Smooth muscle cell (in vitro differentiated cells): ENCODE measurements at regions not wholly inside any gene's neighbourhood (a gene's known extent, or its start where the extent isn't known, plus 50 kb on each side); places are given as distances from the start of the nearest gene placed in this dataset.

Experiments
- DNase-seq: peaks from one replicate; lab custom pipeline; 2025; ENCODE audit not compliant: unreplicated experiment; lab: John Stamatoyannopoulos, UW
- H2AFZ ChIP-seq: fragments of 200-600 bp; sonication (generic); 2 replicates; pipeline ENCODE4 v1.6.0; 2016; ENCODE audit warnings: antibody characterized with exemption, low read depth, mild to moderate bottlenecking
- H3F3A ChIP-seq: fragments of 200-600 bp; sonication (generic); 2 replicates; pipeline ENCODE4 v1.6.0; 2017; ENCODE audit warnings: antibody characterized with exemption, low read depth
- H3K27ac ChIP-seq: fragments of 200-600 bp; sonication (generic); 2 replicates; pipeline ENCODE4 v1.5.1; 2016; ENCODE audit warnings: low read depth, mild to moderate bottlenecking
- H3K27me3 ChIP-seq: fragments of 200-600 bp; sonication (generic); 2 replicates; pipeline ENCODE4 v1.6.1; 2016; ENCODE audit warnings: low read depth, mild to moderate bottlenecking
- H3K36me3 ChIP-seq: fragments of 200-600 bp; sonication (generic); 2 replicates; pipeline ENCODE4 v1.5.1; 2016; ENCODE audit warnings: low read depth
- H3K4me1 ChIP-seq: fragments of 200-600 bp; sonication (generic); 2 replicates; pipeline ENCODE4 v1.5.1; 2016; ENCODE audit warnings: low read depth
- H3K4me2 ChIP-seq: fragments of 200-600 bp; sonication (generic); 2 replicates; pipeline ENCODE4 v1.6.0; 2016; ENCODE audit warnings: mild to moderate bottlenecking
- H3K4me3 ChIP-seq: fragments of 200-600 bp; sonication (generic); 2 replicates; pipeline ENCODE4 v1.5.1; 2016; ENCODE audit warnings: mild to moderate bottlenecking
- H3K79me2 ChIP-seq: fragments of 200-600 bp; sonication (generic); 2 replicates; pipeline ENCODE4 v1.6.0; 2016; ENCODE audit warnings: low read depth, mild to moderate bottlenecking
- H3K9ac ChIP-seq: fragments of 200-600 bp; sonication (generic); 2 replicates; pipeline ENCODE4 v1.6.0; 2016; ENCODE audit warnings: low read depth
- H3K9me3 ChIP-seq: fragments of 200-600 bp; sonication (generic); replicated peaks from 2 replicates; pipeline ENCODE4 v1.5.1; 2016; ENCODE audit warnings: low read depth
- H4K20me1 ChIP-seq: fragments of 200-600 bp; sonication (generic); 2 replicates; pipeline ENCODE4 v1.6.0; 2016; ENCODE audit warnings: low read depth
- CTCF ChIP-seq: fragments of 200-600 bp; sonication (generic); IDR thresholded peaks from 2 replicates; pipeline ENCODE4 v1.5.1; 2017; ENCODE audit warnings: borderline replicate concordance, mild to moderate bottlenecking, antibody characterized with exemption; ENCODE audit not compliant: insufficient read depth, poor library complexity, severe bottlenecking
- WGBS: methylation state at CpG from one replicate; pipeline ENCODE4 v1.1.7; 2016; ENCODE audit warnings: low lambda C conversion rate; 5-methylcytosine and 5-hydroxymethylcytosine counted together

- Histone ChIP-seq H3K4me3 (no peak overlapping the region), H3K9ac (no peak overlapping the region), H3K27ac (no peak overlapping the region), H3K79me2 (no peaks in the 10 kb centered on the region), H2AFZ (no peak overlapping the region), H3K4me2 (no peak overlapping the region), H3F3A (no peaks in the 10 kb centered on the region), H3K4me1 (no peaks in the 10 kb centered on the region), H3K27me3 (no peaks in the 10 kb centered on the region), H3K9me3 (no peaks in the 10 kb centered on the region), H3K36me3 (no peaks in the 10 kb centered on the region), H4K20me1 (no peaks in the 10 kb centered on the region)
- DNase-seq = no peak
- TF ChIP-seq CTCF = no peak
- WGBS = 59% methylated on average over 3 of the region's 3 CpGs
Observed at GRCh38 chrX:25851141-25851540, 287.0 kb upstream of the MAGEB18 start.

DNA sequence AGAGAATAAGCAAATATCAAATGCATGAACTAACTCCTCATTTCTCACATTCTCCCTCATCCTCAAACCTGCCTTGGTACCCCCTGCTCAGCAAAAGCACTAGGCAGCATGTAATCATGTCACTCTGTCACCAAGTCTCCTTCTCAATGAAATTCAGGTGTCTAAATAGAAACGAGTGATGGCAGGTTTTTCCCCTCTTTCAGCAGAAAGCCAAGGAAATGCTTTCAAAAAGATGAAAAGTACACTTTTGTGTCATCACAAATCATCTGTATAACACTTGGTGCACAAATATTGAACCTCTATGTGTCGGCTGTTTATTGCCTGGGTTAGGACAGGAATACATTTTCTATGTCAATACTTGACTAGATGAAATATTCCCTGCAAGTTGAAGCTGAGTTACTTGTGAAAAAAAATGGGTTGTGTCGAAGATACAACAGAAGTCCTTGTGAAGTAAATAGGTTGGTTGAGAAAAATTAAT is 285.1 kb upstream of the MAGEB18 start:
- WGBS = 64% methylated on average over 3 of the region's 3 CpGs
- Histone ChIP-seq H3K36me3 (no peaks in the 10 kb centered on the region), H3K4me3 (no peak overlapping the region), H3K4me1 (no peaks in the 10 kb centered on the region), H3K79me2 (no peaks in the 10 kb centered on the region), H3K9ac (no peak overlapping the region), H3K27ac (no peak overlapping the region), H3K27me3 (no peaks in the 10 kb centered on the region), H2AFZ (no peak overlapping the region), H3F3A (no peaks in the 10 kb centered on the region), H3K4me2 (no peak overlapping the region), H4K20me1 (no peaks in the 10 kb centered on the region), H3K9me3 (no peaks in the 10 kb centered on the region)
- no peak for TF ChIP-seq CTCF
- DNase-seq = no peak

GRCh38 chrX:25858273-25858880 is 279.8 kb upstream of the MAGEB18 start:
- Histone ChIP-seq H3K36me3 (no peaks in the 10 kb centered on the region), H3K9ac (no peak overlapping the region), H3K27me3 (no peaks in the 10 kb centered on the region), H3K27ac (no peak overlapping the region), H3K4me3 (no peak overlapping the region), H4K20me1 (no peaks in the 10 kb centered on the region), H3K4me1 (no peaks in the 10 kb centered on the region), H3K4me2 (peak overlapping the region; percentile 17), H2AFZ (no peak overlapping the region), H3K9me3 (no peaks in the 10 kb centered on the region), H3K79me2 (no peaks in the 10 kb centered on the region), H3F3A (no peaks in the 10 kb centered on the region)
- WGBS = 60% methylated on average over 3 of the region's 3 CpGs
- peak; percentile 11 for TF ChIP-seq CTCF
- DNase-seq = no peak

DNA sequence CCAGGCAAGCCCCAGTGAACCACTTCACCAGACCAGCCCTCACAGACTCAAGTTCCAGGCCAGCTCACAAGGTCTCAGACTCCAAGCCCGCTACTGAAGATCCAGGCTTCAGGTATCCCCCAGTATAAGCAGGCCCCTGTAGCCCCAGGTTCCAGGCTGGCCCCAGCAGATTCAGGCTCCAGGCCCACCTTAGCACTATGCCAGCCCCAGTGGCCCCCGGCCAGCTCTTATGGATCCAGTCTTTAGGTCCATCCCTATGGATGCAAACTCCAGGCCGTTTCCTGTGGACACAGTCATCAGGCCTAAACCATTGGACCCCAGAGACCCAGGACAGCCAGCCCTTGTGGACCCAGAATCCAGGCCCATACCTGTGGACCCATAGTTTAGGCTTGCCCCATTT is 277.8 kb upstream of the MAGEB18 start:
- no peak overlapping the region for H3K4me2 ChIP-seq
- H3K9ac ChIP-seq = no peak overlapping the region
- H3K79me2 ChIP-seq = no peaks in the 10 kb centered on the region
- H3K4me3 ChIP-seq = no peak overlapping the region
- DNase-seq = no peak
- no peaks in the 10 kb centered on the region for H3F3A ChIP-seq
- WGBS = 84% methylated on average over 3 of the region's 3 CpGs
- H4K20me1 ChIP-seq = no peaks in the 10 kb centered on the region
- no peak overlapping the region for H2AFZ ChIP-seq
- H3K27ac ChIP-seq = no peak overlapping the region
- no peaks in the 10 kb centered on the region for H3K27me3 ChIP-seq
- no peak for TF ChIP-seq CTCF
- no peaks in the 10 kb centered on the region for H3K9me3 ChIP-seq
- no peaks in the 10 kb centered on the region for H3K36me3 ChIP-seq
- no peaks in the 10 kb centered on the region for H3K4me1 ChIP-seq
